ENCODE measurements at regions not wholly inside any gene's neighbourhood (a gene's known extent, or its start where the extent isn't known, plus 50 kb on each side); places are given as distances from the start of the nearest gene placed in this dataset.
A peak's percentile ranks its signal among the peaks of the same experiment; 100 is the strongest.
"Not testable (repeated sequence)": the region's sequence is repeated elsewhere in the genome, so short reads cannot be mapped to it uniquely, and the experiment has no call there.

- Histone ChIP-seq H3K4me1 (peaks cover 36 to 53% (median 46%) of the 10 kb centered on the region in 10 experiments), H3K27ac (peak overlapping the region; percentile 66 to 98 (median 86)), H4K20me1 (no peaks in the 10 kb centered on the region), H3K27me3 (no peaks in the 10 kb centered on the region), H3K4me3 (peak overlapping the region in 6 of 10 experiments; percentile 4 to 52 (median 25); a peak in 5 of 20 replicates), H3K36me3 (no peaks in the 10 kb centered on the region), H3K9me3 (replicated peaks in 1 of 11) (peaks cover 11 to 33% (median 24%) of the 10 kb centered on the region in 11 experiments; a peak in 21 of 22 replicates), H3K4me2 (peak overlapping the region in 10 of 11 experiments; percentile 48 to 97 (median 78); a peak in 20 of 22 replicates), H3K9ac (peak overlapping the region in 9 of 11 experiments; percentile 54 to 86 (median 68); a peak in 17 of 22 replicates)
- TF ChIP-seq Cebpa-rat (IDR thresholded peaks at IDR 0.05): no peak
These were observed 270.6 kb upstream of the MMADHC start for GRCh38 chr2:149858216-149858615.

- H3K27ac ChIP-seq: peak overlapping the region in 10 of 11 experiments; percentile 19 to 98 (median 88); a peak in 18 of 22 replicates
- H3K36me3 ChIP-seq: no peaks in the 10 kb centered on the region
- no peak overlapping the region for H3K4me3 ChIP-seq
- no peaks in the 10 kb centered on the region for H4K20me1 ChIP-seq
- H3K27me3 ChIP-seq: no peaks in the 10 kb centered on the region
- peaks cover 36 to 53% (median 46%) of the 10 kb centered on the region in 10 experiments for H3K4me1 ChIP-seq
- H3K4me2 ChIP-seq: peak overlapping the region in 7 of 11 experiments; percentile 73 to 97 (median 91); a peak in 14 of 22 replicates
- peaks cover 2 to 24% (median 16%) of the 10 kb centered on the region in 11 experiments; a peak in 20 of 22 replicates for H3K9me3 ChIP-seq (replicated peaks in 1 of 11)
- H3K9ac ChIP-seq: peak overlapping the region in 2 of 11 experiments; percentile 72 to 85; a peak in 4 of 22 replicates
- TF ChIP-seq Cebpa-rat (IDR thresholded peaks at IDR 0.05): no peak
These were observed 269.8 kb upstream of the MMADHC start for GRCh38 chr2:149857344-149857743.

GRCh38 chr2:149855859-149856258 lies 268.3 kb upstream of the MMADHC start:
- not testable (repeated sequence) for H4K20me1 ChIP-seq; H3K36me3 ChIP-seq; H3K4me3 ChIP-seq; H3K27ac ChIP-seq; H3K27me3 ChIP-seq; H3K9ac ChIP-seq; H3K9me3 ChIP-seq (replicated peaks in 1 of 11); H3K4me2 ChIP-seq
- H3K4me1 ChIP-seq: peaks cover 28 to 42% (median 37%) of the 10 kb centered on the region in 10 experiments

- no peak overlapping the region for H3K9ac ChIP-seq
- TF ChIP-seq Cebpa-rat (IDR thresholded peaks at IDR 0.05): no peak
These were observed 262.0 kb upstream of the MMADHC start for GRCh38 chr2:149849591-149849990.

GRCh38 chr2:149849136-149849535 lies 261.6 kb upstream of the MMADHC start:
- no peak overlapping the region for H3K9ac ChIP-seq
- H3K4me3 ChIP-seq: no peak overlapping the region
- no peaks in the 10 kb centered on the region for H3K27me3 ChIP-seq
- H3K27ac ChIP-seq: no peak overlapping the region
- no peaks in the 10 kb centered on the region for H4K20me1 ChIP-seq
- peaks cover 0 to 11% (median 0%) of the 10 kb centered on the region in 10 experiments; a peak in 3 of 20 replicates for H3K4me1 ChIP-seq
- H3K4me2 ChIP-seq: no peak overlapping the region
- peaks cover 0 to 5% (median 0%) of the 10 kb centered on the region in 11 experiments; a peak in 1 of 22 replicates for H3K9me3 ChIP-seq (replicated peaks in 1 of 11)
- no peak for TF ChIP-seq Cebpa-rat (IDR thresholded peaks at IDR 0.05)
- no peaks in the 10 kb centered on the region for H3K36me3 ChIP-seq

More at GRCh38 chr2:149849591-149849990, 262.0 kb upstream of the MMADHC start:
- Histone ChIP-seq H4K20me1 (no peaks in the 10 kb centered on the region), H3K27ac (no peak overlapping the region), H3K9me3 (replicated peaks in 1 of 11) (peaks cover 0 to 5% (median 0%) of the 10 kb centered on the region in 11 experiments; a peak in 1 of 22 replicates), H3K4me2 (0 out of 22 replicates have a peak overlapping the region, but pooled peaks of 1 of the 11 experiments have one; percentile 2), H3K36me3 (no peaks in the 10 kb centered on the region), H3K27me3 (no peaks in the 10 kb centered on the region), H3K4me1 (peaks cover 0 to 11% (median 0%) of the 10 kb centered on the region in 10 experiments; a peak in 3 of 20 replicates), H3K4me3 (no peak overlapping the region)

GRCh38 chr2:149841396-149841795 lies 253.8 kb upstream of the MMADHC start:
- no peak overlapping the region for H3K4me2 ChIP-seq
- no peaks in the 10 kb centered on the region for H4K20me1 ChIP-seq
- H3K9me3 ChIP-seq (replicated peaks in 1 of 11): peaks cover 0 to 14% (median 0%) of the 10 kb centered on the region in 11 experiments; a peak in 6 of 22 replicates
- no peak for TF ChIP-seq Cebpa-rat (IDR thresholded peaks at IDR 0.05)
- H3K36me3 ChIP-seq: no peaks in the 10 kb centered on the region
- no peaks in the 10 kb centered on the region for H3K4me1 ChIP-seq
- H3K27me3 ChIP-seq: no peaks in the 10 kb centered on the region
- H3K9ac ChIP-seq: no peak overlapping the region
- no peak overlapping the region for H3K27ac ChIP-seq
- no peak overlapping the region for H3K4me3 ChIP-seq

- Histone ChIP-seq H3K4me2 (peak overlapping the region in 3 of 11 experiments; percentile 38 to 77 (median 68); a peak in 6 of 22 replicates), H3K4me3 (no peak overlapping the region), H3K27me3 (no peaks in the 10 kb centered on the region), H4K20me1 (no peaks in the 10 kb centered on the region), H3K9ac (peak overlapping the region in 3 of 11 experiments; percentile 15 to 32 (median 21); a peak in 1 of 22 replicates), H3K27ac (peak overlapping the region in 3 of 11 experiments; percentile 26 to 70 (median 63); a peak in 5 of 22 replicates), H3K4me1 (peaks cover 0 to 34% (median 0%) of the 10 kb centered on the region in 10 experiments; a peak in 6 of 20 replicates), H3K36me3 (no peaks in the 10 kb centered on the region), H3K9me3 (replicated peaks in 1 of 11) (peaks cover 0 to 23% (median 0%) of the 10 kb centered on the region in 11 experiments; a peak in 6 of 22 replicates)
- TF ChIP-seq Cebpa-rat (IDR thresholded peaks at IDR 0.05): no peak
These were observed 244.7 kb upstream of the MMADHC start for GRCh38 chr2:149832324-149832723.

GRCh38 chr2:149828520-149829210 lies 241.1 kb upstream of the MMADHC start:
- H3K9ac ChIP-seq: no peak overlapping the region
- TF ChIP-seq Cebpa-rat (IDR thresholded peaks at IDR 0.05): no peak
- no peaks in the 10 kb centered on the region for H4K20me1 ChIP-seq

GRCh38 chr2:149827585-149828126 lies 240.1 kb upstream of the MMADHC start:
- Histone ChIP-seq H3K4me1 (peaks cover 0 to 23% (median 0%) of the 10 kb centered on the region in 10 experiments; a peak in 6 of 20 replicates), H4K20me1 (no peaks in the 10 kb centered on the region), H3K27ac (no peak overlapping the region), H3K4me3 (no peak overlapping the region), H3K4me2 (peak overlapping the region in 2 of 11 experiments; percentile 12 to 20; a peak in 1 of 22 replicates), H3K36me3 (no peaks in the 10 kb centered on the region), H3K9me3 (replicated peaks in 1 of 11) (peaks cover 0 to 10% (median 0%) of the 10 kb centered on the region in 11 experiments; a peak in 3 of 22 replicates), H3K27me3 (no peaks in the 10 kb centered on the region), H3K9ac (no peak overlapping the region)
- no peak for TF ChIP-seq Cebpa-rat (IDR thresholded peaks at IDR 0.05)

More at GRCh38 chr2:149828520-149829210, 241.1 kb upstream of the MMADHC start:
- H3K4me1 ChIP-seq: peaks cover 0 to 32% (median 0%) of the 10 kb centered on the region in 10 experiments; a peak in 6 of 20 replicates
- H3K27ac ChIP-seq: no peak overlapping the region
- no peaks in the 10 kb centered on the region for H3K27me3 ChIP-seq
- no peak overlapping the region for H3K4me3 ChIP-seq
- H3K9me3 ChIP-seq (replicated peaks in 1 of 11): peaks cover 0 to under 1% (median 0%) of the 10 kb centered on the region in 11 experiments; a peak in 2 of 22 replicates
- no peaks in the 10 kb centered on the region for H3K36me3 ChIP-seq
- no peak overlapping the region for H3K4me2 ChIP-seq
